Neural progenitor cell (in vitro differentiated cells): ENCODE measurements at regions not wholly inside any gene's neighbourhood (a gene's known extent, or its start where the extent isn't known, plus 50 kb on each side); places are given as distances from the start of the nearest gene placed in this dataset.

Experiments used
- CTCF ChIP-seq: fragments of 200-600 bp; sonication (generic); IDR thresholded peaks from 2 replicates; pipeline ENCODE4 v1.5.1; 2017; ENCODE audit warnings: antibody characterized with exemption, mild to moderate bottlenecking
- EZH2 ChIP-seq: fragments of 200-600 bp; sonication (generic); IDR thresholded peaks from 2 replicates; pipeline ENCODE4 v1.6.1; 2017; ENCODE audit warnings: antibody characterized with exemption, mild to moderate bottlenecking, moderate library complexity

- no peak for TF ChIP-seq CTCF
- TF ChIP-seq EZH2 = no peak
These were observed 90.0 kb upstream of the GRPR start for GRCh38 chrX:16033331-16033730.
